ENCODE measurements at regions not wholly inside any gene's neighbourhood (a gene's known extent, or its start where the extent isn't known, plus 50 kb on each side); places are given as distances from the start of the nearest gene placed in this dataset.

DNA sequence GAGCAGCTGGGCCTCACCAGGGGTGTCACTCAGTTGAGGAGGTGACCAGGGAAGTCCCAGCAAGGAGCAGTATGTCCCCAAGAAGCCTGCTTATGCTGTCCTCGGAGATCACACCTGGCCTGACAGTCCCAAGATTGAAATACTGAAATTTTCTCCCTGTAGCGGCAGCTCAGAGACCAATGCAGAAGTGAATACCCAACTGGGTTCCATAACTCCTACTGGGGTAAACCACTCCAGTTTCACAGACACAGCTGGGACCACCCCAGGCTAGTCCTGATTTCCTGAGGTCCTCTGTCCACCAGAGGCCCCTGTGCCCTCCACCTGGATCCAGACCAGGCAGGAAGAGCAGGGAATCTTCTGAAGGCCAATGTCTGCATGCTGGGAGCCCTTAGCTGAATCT is 298.1 kb downstream of the ZEB1 start:
- TF ChIP-seq, protein P1, sequence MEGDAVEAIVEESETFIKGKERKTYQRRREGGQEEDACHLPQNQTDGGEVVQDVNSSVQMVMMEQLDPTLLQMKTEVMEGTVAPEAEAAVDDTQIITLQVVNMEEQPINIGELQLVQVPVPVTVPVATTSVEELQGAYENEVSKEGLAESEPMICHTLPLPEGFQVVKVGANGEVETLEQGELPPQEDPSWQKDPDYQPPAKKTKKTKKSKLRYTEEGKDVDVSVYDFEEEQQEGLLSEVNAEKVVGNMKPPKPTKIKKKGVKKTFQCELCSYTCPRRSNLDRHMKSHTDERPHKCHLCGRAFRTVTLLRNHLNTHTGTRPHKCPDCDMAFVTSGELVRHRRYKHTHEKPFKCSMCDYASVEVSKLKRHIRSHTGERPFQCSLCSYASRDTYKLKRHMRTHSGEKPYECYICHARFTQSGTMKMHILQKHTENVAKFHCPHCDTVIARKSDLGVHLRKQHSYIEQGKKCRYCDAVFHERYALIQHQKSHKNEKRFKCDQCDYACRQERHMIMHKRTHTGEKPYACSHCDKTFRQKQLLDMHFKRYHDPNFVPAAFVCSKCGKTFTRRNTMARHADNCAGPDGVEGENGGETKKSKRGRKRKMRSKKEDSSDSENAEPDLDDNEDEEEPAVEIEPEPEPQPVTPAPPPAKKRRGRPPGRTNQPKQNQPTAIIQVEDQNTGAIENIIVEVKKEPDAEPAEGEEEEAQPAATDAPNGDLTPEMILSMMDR (optimal IDR thresholded peaks at IDR 0.05 in 1 of 3, IDR thresholded peaks at IDR 0.05 in 1 of 3, conservative IDR thresholded peaks at IDR 0.05 in 1 of 3; ENCODE audit: extremely low read depth in 1 of 3, insufficient read depth in 2 of 3, low read length in 3 of 3), result no peak
- no peak for TF ChIP-seq EZH2 (IDR thresholded peaks at IDR 0.05; ENCODE audit: low read length)
